ENCODE measurements at regions not wholly inside any gene's neighbourhood (a gene's known extent, or its start where the extent isn't known, plus 50 kb on each side); places are given as distances from the start of the nearest gene placed in this dataset.

- TF ChIP-seq CTCF (IDR thresholded peaks at IDR 0.05) (no peak), POLR2AphosphoS5 (IDR thresholded peaks at IDR 0.05) (no peak), POLR2A (IDR thresholded peaks at IDR 0.05) (no peak)
Measured at GRCh38 chrX:114201622-114202021, 382.3 kb upstream of the HTR2C start.

All from prostate gland (tissue), 2 donors.